GM18868 (cell line): ENCODE measurements at regions not wholly inside any gene's neighbourhood (a gene's known extent, or its start where the extent isn't known, plus 50 kb on each side); places are given as distances from the start of the nearest gene placed in this dataset.

ENCODE experiments used
- ATAC-seq: cut with Tn5 transposase; IDR thresholded peaks from one replicate; pipeline ENCODE4 v1.9.1; 2021; ENCODE audit warnings: mild to moderate bottlenecking, moderate library complexity; ENCODE audit not compliant: unreplicated experiment

DNA sequence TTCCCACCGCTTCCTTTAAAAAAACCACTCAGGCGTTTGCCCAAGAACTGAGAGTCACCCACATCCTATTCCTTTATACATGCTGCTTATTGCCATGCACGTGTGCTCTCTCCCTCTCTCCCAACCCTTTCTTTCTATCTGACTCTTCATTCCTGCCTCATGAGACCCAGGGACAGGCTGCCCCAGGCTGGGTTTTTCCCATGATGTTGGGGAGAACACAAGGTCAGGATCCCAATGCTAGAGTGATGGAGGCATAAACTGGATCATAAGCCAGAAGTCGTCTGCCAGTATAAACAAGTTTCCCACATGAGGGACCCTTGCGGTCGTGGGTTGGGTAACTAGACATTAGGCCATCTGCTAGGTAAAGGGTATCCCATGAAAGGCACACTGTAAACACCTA is 64.9 kb downstream of the CD2 start:
- ATAC-seq, result no peak

DNA sequence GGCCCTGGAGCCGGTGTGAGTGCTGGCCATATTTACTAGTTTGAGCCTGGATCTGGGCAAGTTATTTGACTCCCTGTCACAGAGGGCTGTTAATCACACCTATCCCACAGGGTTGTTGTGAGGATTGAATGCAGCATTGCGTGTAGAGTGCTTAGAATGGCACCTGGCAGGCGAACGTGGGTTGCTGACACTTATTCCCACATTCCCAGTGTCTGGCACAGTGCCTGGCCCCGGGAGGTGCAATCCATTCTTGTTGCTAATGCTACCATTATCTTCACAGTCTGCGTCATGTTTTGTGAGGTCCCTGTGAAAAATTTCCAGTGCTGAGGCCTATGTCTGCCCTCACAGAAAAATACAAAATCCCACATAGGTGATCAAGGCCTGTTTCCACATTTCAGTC is 66.1 kb downstream of the CD2 start:
- no peak for ATAC-seq

DNA sequence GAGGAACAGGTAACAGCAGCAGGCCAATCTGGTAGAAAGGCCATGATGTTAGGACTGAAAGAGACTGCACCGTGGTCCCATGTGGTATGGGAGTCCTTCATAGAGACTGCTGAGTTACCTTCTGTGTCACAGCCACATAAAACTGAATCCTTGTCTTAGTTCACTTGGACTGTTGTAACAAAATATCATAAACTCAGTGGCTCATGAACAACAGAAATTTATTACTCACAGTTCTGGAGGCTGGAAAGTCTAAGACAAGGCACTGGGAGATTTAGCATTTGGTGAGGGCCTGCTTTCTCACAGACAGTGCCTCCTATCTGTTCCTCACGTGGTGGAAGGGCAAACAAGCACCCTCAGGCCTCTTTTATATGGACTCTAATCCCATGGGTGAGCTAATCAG is 67.5 kb downstream of the CD2 start:
- ATAC-seq, result no peak

DNA sequence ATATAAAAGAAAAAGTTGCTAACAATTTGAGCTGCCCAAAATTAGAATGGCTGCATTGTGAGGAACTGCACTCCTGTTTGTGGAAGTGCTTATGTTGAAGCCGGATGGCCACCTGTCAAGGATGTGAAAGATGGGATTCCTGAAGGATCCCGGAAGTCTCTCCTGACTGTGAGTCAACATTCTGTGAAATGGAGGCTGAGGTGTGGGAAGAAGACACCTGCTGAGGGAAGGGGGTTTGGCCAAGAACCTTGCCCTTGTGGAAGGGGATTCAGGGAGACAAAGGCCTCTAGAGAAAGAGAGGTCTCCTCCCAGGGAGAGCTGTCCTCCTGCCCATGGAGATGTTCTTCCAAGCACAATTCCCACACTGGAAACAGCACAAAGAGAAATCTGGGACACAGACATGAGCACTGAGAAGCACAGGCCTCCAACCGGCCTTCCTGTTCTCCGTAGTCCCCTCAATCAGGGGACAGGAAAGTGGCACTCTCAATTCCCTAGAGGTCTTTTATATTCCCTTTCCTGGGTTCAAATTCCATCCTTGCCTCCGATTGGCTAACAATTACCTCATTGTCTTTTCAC is 70.5 kb downstream of the CD2 start:
- no peak for ATAC-seq

DNA sequence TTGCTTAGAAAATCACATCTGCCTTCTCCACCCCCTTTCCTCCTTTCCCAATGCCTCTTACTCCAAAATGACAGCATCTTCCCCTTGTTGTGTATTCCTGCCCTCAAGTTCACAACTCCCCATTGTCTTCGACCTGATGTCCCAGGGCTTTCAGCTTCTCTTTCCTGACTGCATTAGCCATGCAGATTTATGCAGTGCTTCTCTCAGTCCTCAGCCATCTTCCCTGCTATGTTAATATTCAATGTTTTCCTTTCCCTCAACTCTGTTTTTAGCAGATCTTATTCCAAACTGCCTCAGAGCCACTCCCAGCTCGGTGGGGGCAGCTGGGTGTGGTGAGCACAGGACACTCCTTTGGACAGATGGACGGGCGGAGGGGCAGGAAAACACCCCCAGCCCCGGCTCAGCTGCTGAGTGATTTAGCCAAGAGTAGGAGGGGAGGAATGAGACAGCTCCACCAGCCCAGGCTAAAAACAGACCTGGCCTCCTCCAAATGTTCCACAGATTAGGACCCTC is 71.0 kb downstream of the CD2 start:
- no peak for ATAC-seq

DNA sequence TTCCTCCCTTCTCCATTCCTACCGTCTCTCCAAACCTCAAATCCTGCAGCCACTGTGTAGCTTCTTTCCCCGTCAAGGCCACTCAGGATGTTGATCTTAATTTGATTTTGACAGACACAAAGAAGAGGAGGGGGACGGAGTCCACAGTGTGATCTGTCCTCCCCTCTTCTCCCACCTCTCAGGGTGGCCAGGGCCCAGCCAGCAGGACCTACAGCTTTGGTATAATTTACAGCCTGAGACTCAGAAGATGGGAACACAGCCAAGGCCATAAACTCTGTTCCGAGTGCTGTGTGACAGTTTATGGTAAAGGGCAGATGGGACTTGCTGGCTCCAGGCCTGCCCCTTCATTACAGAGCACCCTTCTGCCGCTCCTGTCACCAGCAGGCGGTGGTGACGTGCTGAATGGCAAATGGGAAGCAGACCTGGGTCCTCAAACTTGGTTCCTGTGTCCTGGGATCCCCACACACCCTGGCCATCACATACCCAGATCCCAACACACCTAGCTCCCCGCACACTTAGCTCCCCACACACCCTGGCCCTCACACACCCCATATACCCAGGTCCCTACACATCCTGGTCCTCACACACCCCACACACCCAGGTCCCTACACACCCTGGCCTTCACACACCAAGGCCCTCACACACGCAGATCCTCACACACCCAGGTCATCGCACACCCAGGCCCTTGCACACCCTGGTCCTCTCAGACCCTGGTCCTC is 71.6 kb downstream of the CD2 start:
- ATAC-seq, result no peak

DNA sequence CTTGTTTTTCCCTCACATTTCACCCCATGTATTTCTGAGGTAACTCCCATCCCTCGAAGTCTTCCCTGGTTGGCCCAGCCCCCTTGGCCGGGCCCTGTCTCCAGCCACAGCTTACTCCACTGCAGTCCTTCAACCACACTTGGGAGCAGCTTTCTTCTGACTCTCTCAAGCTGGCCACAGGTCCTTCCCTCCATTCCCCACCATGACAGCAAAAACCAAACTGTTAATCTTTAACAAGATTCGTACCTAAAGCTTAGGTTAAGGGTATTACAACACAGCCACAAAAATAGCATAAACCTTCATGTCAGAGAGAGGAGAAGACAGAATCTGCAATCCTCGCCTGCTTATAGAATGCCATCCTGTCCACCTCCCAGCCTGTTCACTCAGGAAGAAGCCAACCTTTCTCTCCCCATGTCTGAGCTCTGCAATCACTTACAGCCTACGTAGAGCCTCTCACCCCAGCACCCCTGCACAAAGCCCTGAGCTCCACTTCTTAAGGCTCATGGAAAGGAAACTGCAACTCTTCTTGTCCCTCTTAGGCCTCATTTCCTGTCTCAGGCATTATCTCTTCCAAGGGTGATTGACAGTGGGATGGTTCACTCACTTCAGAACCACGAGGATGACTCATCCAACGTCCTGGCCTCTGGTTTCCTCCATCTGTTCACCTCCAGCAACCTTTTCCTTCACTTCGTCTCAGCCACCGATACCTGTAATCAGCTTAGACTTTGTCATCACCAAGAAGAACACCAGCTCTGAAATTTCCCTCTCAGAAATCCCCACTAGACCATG is 72.8 kb downstream of the CD2 start:
- ATAC-seq, result peak; percentile 93

DNA sequence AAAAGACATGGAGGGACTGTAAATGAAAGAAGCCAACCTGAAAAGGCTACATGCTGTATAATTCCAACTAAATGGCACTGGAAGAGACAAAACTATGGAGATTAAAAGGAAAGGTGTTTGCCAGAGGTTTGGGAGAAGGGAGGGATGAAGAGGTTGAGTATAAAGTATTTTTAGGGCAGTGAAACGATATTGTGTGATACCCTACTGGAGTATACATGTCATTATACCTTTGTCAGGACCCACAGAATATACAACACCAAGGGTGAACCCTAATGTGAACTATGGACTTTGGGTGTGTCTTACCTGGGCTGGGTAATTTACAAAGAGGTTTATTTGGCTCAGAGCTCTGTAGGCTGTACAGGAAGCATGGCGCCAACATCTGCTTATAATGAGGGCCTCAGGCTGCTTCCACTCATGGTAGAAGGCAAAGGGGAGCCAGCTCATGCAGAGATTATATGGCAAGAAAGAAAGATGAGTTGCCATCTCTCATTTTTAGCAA is 73.4 kb downstream of the CD2 start:
- peak; percentile 21 for ATAC-seq

DNA sequence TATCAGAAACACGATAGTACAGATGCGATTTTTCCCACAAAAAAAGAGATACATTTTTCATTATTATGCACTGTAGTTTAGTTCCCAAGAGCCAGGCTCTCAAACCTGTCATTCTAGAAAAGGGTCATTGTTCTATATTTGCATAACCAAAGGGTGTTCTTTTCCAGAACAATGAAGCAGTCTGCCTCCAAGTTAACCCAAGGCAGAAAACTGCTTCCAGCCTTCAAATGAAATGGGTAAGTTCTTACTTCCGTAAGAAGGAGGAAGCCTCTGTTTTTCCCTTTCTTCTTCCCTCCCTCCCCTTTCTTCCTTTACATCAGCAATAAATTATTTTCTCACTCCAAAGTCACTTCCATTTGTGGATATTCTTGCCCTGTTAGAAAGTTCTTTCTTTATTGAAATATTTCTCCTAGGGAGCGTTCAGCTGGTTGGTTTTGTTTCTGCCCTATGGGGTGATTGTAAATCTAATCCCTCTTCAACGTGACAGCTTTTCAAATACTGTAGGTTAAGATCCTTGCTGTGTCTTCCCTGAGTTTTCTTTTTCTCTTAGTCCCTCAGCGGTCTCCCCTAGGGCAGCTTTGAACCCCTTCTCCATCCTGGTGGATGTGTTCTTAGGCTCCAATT is 77.3 kb upstream of the PTGFRN start:
- no peak for ATAC-seq

DNA sequence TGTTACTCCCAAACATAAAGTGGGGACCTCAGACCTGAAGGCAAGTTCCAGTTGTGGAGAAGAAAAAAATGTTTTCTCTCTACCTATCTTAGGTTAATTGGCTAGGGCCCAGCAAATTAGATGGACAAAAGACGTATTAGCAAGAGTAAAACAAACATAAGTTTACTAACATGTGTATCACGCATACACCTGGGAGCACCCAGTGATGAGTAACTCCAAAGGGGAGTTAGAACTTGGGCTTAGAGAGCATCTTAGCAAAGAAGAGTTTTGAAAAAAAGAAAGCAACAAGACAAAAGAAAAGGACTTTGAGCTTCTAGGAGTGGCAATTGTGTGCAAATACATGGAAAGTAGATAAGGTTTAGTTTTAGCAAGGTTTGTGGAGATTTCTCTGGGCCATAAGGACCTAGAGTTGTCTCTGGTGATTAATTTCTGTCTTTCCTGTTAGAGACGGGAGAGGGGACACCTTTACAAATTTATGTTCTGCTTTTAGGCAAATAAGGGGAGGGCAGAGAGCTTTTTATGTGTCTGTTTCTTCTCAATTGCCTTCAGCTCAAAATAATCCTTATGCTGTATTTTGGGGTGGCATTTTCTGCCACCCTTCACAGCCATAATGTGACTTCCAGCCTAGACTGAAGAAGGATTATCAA is 76.7 kb upstream of the PTGFRN start:
- no peak for ATAC-seq

DNA sequence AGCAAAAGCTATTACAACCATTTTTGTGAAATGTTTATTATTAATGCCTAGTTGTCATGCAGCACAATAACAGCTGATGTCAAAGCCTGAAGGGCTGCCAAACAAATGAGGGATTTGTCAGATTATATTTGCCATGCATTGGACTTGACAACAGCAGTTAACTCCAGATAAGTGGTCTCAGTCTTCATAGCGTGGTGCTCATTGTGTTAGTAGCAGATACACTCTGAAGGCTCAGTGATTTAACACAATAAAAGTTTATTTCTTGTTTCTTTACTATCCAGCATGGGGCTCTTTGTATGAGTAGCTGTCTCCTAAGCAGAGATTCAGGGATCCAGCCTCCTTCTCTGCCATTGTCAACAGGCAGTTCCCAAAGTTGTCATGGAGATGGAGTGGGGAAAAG is 76.0 kb upstream of the PTGFRN start:
- ATAC-seq, result no peak

DNA sequence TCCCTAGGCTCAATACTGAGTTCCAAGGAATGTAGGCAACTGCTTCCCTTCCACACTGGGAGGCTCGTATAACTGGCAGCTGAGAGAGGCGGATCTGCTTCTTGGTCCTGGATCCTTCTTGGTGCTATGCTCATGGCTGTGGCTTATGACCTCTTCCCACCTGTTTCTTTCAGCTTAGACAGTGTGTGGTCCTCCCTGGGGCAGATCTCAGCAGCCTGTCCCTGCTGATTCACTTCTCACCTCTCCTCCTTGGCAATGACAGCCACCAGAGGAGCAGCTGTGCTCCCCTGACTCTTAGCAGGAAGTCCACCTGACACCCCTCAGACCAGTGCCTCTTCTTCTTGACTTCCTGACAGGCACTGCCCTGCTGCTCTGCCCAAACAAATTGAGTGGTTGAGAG is 75.1 kb upstream of the PTGFRN start:
- no peak for ATAC-seq

DNA sequence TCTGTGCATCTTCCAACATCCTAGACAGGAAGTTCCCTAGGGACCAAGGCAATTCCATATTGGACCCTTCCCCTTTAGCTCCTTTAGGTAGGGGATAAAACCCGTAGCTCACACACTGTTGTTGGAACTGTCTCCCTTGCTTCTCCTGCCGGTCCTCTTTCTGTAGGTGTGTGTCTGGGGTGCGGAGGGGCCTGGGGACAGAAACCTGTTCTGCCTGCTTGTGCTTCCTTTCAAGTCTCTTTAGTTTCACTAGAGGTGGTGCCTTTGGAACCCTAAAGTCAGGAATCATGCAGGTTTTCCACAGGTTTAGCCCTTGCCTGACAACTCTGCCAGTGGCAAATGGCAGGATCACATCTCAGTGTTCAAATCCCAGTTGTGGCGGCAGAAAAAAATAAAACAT is 74.6 kb upstream of the PTGFRN start:
- ATAC-seq, result no peak

DNA sequence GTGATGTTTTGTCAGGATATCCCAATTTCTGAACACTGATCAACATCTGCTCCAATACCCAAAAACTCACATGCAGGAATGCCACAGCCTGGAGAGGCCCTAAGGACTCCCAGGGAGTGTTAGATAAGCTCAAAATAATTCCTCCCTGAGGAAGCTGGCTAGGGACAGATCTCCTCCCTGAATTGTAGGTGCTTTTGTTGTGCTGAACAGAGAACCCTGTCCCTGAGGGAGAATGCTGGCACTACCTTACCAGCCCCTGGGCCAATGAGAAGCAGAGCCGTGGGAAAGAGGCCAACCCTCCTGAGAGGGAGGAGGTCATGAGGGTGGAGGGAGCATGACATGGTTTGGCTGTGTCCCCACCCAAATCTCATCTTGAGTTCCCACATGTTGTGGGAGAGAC is 73.6 kb upstream of the PTGFRN start:
- ATAC-seq, result no peak

DNA sequence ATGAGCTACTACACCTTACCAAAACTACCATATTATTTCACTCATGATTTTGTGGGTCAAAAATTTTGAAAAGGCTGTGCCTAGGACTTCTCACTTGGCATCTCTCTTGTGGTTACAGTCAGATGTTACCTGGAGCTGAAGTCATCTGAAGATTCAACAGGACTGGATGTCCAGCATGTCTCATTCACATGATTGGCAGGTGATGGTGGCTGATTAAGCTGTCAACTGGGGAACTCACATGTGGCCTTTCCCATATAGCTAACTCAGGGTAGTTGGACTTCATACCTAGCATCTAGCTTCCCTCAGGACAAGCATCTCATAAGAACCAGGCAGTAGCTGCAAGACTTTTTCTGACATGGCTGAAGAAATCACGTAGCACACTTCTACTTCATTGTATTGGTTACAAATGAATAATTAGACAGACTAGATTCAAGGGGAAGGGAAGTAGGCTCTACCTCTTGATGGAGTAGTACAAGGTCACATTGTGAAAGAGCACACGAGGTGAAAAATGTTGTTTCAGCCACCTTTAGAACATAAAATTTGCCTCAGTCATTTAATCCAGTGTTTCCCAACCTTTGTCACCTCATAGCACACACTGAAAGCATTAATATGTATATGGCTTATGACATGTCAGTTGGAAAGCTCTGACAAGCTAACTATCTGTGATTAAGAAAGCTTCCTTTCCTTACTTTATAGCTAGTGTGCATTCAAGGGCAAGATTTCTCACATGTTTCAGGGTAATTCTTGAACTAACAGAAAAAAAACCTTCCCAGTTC is 68.0 kb upstream of the PTGFRN start:
- no peak for ATAC-seq

DNA sequence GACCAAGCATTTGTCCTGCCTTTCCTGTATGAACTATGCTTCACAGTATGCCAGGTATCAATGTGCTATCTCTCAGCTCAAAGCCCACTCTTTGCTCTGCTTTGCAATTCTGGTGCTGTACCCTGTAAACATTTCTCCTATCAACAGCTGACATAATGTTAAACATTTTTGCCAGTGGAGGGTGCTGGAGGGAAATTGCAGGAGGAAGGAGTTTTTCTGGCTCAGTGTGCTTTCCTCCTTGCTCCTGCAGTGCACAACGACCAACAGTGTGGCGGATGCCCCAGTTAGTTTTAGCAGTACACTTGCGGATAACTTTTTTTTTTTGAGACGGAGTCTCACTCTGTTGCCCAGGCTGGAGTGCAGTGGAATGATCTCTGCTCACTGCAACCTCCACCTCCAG is 67.1 kb upstream of the PTGFRN start:
- no peak for ATAC-seq

DNA sequence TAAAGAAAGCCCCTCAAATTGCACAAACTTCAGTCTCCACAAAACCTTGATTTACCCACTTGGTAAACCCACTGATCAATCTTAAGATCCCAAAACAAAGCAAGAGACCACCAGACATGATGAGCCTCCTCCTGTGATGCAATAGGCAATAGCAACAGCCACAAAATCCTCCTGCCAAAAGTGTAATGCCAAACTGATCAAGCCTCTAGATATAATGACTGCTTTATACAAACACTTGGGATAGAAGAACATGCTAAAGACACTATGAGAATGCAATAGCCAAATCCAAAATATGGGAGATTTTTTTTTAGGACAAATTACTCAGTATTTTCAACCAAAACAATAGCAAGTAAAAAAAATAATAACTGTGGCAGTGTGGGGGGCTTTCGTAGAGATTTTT is 64.9 kb upstream of the PTGFRN start:
- no peak for ATAC-seq

DNA sequence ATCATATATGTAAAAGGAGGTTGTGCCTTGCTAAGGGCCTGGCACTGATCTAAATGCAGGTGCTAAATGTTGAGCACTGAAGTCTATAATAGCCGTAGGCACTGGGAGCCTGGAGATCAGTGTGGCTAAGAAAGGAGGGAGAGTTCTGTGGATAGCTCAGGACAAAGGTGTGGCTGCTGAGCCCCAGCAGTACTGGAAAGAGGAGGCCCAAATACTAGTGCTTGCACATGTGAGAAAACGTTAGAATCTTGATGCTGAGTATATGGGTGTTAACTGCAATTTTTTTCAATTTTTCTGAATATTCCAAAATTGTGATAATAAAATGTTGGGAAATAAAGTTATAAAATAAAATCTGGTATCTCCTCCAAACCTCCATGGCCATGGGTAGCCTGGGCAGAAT is 62.5 kb upstream of the PTGFRN start:
- ATAC-seq, result no peak

DNA sequence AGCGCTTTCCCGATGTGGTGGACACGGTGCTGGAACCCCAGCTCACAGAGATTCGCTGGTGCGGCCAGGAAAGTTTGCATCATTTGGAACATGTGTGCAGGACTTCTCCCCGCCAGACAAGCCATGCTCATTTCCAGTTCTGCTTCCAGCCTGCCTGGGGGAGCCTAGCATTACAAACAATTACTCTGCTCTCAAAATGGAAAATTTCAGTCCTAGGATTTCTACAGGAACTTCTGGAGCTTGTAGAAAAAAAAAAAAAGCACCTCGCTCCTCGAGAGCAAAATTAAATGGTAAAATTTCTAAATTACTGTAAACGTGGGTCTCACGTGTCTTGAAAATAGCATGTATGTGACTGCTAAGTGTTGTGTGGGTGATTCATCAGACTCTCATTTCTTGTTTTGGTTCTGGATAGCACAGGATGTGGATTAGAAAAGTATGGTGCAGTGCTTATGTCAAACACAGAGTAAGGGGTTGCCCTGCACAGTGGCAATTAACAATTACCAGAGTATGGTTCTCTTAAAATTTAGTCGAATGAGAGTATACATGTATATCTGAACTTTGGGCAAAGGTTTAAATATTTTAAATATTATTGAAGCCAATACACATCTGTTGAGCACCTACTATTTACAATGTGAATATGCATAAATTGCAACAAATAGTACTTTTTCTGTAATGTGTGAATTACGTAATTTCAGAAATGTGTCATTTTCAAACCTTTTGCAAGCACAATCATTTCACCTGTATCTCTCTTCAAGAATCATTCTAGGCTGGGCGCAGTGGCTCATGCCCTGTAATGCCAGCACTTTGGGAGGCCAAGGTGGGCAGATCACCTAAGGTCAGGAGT is 61.8 kb upstream of the PTGFRN start:
- peak; percentile 91 for ATAC-seq
